ENCODE measurements at regions not wholly inside any gene's neighbourhood (a gene's known extent, or its start where the extent isn't known, plus 50 kb on each side); places are given as distances from the start of the nearest gene placed in this dataset.
A peak's percentile ranks its signal among the peaks of the same experiment; 100 is the strongest.
"Not testable (repeated sequence)": the region's sequence is repeated elsewhere in the genome, so short reads cannot be mapped to it uniquely, and the experiment has no call there.

GRCh38 chr9:41272879-41273548 is 83.9 kb upstream of the ZNG1F start:
- not testable (repeated sequence) for DNase-seq

DNA sequence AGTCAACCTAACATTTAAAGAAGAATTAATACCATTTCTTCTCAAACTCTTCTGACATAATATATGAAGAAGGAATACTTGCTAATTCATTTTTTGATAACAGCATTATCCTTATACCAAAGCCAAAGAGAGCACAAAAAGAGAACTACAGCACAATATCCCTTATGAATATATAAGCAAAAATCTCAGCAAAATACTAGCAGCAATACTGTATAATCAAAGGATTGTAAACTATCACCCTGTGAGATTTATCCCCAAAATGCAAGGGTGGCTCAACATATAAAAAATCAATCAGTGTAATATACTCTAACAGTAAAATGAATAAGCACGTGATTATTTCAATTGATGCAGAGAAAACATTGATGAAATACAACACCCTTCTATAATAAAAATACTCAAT is 81.9 kb upstream of the ZNG1F start:
- DNase-seq = not testable (repeated sequence)

DNA sequence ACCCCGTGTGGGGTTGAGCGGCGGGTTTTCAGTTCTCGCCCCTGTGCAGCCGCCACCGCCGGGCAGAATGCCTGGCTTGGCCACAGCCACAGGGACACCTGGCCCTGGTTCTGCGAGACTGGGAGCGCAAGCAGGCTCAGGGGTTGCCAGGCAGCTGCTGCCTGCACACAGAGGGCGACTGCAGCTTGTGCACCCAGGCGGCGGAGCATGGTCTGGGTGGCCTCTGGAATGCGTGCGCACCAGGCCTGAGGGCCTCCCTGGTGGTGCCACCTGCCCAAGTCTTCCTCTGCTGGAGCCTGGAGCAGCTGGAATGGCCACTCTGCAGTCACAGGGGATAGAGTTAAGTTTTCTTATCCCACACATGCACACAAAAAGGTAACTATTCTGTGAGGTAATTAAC is 80.4 kb upstream of the ZNG1F start:
- DNase-seq = not testable (repeated sequence)

- not testable (repeated sequence) for DNase-seq
Observed at GRCh38 chr9:41269054-41269453, 79.9 kb upstream of the ZNG1F start.

DNA sequence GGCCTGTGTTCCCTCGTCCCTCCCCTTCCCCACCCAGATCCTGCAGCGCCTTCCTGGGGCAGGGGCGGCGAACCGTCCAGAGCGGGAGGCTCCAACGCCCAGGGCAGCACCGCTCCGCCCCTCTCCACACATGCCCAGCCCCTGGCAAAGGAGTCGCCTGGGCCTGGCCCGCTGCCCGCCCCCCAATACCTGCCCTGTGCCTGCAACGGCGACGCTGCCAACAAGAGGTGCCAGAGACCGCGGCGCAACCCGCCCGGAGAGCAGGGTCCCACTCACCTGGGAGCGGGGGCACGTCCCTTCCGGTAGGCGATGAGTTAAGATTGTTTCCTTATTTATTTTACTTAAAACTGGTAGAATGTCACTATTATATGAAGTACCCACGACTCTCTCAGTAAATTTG is 77.5 kb upstream of the ZNG1F start:
- DNase-seq = peak; percentile 0

DNA sequence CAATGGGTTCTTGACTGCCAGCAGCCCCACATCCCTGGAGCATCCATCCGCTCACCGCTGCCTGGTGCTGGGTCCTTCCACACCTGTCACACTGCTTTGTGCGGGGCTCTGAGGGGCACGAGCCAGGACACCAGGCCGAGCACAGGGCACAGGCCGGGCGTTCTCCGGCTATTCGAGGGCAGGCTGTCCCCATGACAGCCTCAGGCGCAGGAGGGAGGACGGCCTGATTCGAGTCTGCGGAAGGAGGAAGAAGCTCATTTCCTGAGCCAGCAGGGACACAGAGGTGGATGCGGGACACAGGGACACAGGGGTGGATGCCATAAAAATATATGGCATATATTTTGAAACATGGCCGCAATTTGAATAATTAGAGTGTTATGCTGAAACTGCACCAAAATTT is 76.9 kb upstream of the ZNG1F start:
- not testable (repeated sequence) for DNase-seq

GRCh38 chr9:41251973-41252372 is 62.9 kb upstream of the ZNG1F start:
- not testable (repeated sequence) for DNase-seq

GRCh38 chr9:41251101-41251500 is 62.0 kb upstream of the ZNG1F start:
- not testable (repeated sequence) for DNase-seq

GRCh38 chr9:41246702-41247101 is 57.6 kb upstream of the ZNG1F start:
- not testable (repeated sequence) for DNase-seq
